ENCODE measurements at regions not wholly inside any gene's neighbourhood (a gene's known extent, or its start where the extent isn't known, plus 50 kb on each side); places are given as distances from the start of the nearest gene placed in this dataset.

DNA sequence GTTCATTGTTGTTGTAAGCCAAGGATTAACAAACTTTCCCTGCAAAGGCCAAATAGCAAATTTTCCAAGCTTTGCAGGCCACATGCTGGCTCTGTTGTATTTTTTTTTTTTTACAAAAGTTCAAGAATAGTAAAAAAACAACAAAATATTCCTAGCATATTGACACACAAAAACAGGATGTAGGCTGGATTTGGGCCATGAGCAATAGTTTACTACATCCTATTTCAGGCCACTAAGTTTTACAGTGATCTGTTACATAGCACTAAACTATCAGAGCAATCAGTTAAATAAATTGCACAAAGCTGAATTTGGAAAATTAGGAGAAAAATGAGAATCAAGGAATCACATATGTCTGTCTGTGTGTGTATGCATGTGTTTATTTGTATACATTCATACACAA, 491.8 kb upstream of the GHITM start:
- TF ChIP-seq, protein P1, sequence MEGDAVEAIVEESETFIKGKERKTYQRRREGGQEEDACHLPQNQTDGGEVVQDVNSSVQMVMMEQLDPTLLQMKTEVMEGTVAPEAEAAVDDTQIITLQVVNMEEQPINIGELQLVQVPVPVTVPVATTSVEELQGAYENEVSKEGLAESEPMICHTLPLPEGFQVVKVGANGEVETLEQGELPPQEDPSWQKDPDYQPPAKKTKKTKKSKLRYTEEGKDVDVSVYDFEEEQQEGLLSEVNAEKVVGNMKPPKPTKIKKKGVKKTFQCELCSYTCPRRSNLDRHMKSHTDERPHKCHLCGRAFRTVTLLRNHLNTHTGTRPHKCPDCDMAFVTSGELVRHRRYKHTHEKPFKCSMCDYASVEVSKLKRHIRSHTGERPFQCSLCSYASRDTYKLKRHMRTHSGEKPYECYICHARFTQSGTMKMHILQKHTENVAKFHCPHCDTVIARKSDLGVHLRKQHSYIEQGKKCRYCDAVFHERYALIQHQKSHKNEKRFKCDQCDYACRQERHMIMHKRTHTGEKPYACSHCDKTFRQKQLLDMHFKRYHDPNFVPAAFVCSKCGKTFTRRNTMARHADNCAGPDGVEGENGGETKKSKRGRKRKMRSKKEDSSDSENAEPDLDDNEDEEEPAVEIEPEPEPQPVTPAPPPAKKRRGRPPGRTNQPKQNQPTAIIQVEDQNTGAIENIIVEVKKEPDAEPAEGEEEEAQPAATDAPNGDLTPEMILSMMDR (IDR thresholded peaks at IDR 0.05; ENCODE audit: low read length), result no peak
- no peak for TF ChIP-seq EZH2 (IDR thresholded peaks at IDR 0.05; ENCODE audit: borderline replicate concordance, low read length)

Measured in OCI-LY1 (cell line).